ENCODE measurements at regions not wholly inside any gene's neighbourhood (a gene's known extent, or its start where the extent isn't known, plus 50 kb on each side); places are given as distances from the start of the nearest gene placed in this dataset.

DNA sequence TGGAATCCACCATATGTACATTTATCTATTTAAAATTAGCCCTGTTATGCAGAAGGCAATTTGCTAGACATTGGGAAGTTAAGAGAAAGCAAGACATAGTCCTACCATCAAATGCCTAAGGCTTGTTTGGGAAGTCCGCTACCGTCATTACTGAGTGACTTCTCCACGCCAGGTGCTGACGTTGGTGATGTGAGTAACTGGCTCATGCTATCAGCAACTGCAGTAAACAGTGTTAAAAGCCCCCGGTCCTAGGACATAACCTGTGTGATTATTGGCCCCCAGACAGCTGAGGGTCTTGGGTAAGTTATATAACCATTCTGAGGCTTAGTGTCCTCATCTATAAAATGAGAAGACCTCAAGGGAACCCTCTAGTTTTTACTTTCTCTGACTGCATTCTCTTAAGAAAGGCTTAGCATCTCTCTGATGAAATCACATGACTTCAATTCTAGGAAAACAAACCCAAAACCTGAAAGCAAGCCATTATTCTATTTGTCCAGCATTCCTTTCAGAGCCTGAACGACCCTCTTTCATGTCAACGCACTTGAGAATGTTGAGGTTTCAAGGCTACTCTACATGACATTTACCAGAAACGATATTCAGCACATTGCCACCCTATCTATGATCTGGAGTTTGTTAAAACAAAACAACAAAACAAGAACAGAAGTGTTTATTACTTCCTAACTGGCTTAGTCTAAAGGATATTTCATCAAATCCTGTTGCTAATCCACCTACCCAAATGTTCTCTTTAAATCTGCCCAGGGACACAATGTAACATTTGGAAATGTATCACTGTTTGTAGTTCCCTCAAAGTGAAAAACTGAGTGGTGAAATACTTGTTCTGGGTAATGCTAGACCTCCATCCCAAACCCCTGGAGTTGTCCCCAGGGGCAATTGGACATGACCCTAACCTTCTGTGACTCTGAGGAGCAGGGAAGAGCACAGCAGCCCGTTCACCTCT is 133.8 kb downstream of the BTBD3 start:
- TF ChIP-seq CTCF (conservative IDR thresholded peaks at IDR 0.05 in 1 of 2, IDR thresholded peaks at IDR 0.05 in 1 of 2; ENCODE audit: low read depth in 1 of 2, low read length in 2 of 2): no peak
- no peak for TF ChIP-seq EZH2 (IDR thresholded peaks at IDR 0.05; ENCODE audit: low read length, missing control alignments)
